Endothelial cell of umbilical vein (primary cell): ENCODE measurements at regions not wholly inside any gene's neighbourhood (a gene's known extent, or its start where the extent isn't known, plus 50 kb on each side); places are given as distances from the start of the nearest gene placed in this dataset.

Experiments
- CTCF ChIP-seq, 2 donors: IDR thresholded peaks; 1 replicate in 1 of 2; 2 replicates in 1 of 2; pipeline ENCODE4 v1.5.1; 2011; ENCODE audit warnings: low read length in 2 of 2, mild to moderate bottlenecking in 2 of 2, moderate library complexity in 2 of 2, control low read depth in 1 of 2, inconsistent platforms in 1 of 2, low read depth in 1 of 2; ENCODE audit not compliant: insufficient read depth in 1 of 2; ENCODE audit errors: extremely low read depth in 1 of 2
- EZH2 ChIP-seq: IDR thresholded peaks from 2 replicates; pipeline ENCODE4 v1.6.1; 2012; ENCODE audit warnings: borderline replicate concordance, low read depth, mild to moderate bottlenecking, moderate library complexity, low read length, inconsistent platforms; ENCODE audit not compliant: severe bottlenecking
- MAX ChIP-seq: IDR thresholded peaks from 2 replicates; pipeline ENCODE4 v1.6.1; 2011; ENCODE audit not compliant: insufficient read depth, insufficient read length
- POLR2A ChIP-seq: IDR thresholded peaks from 2 replicates; pipeline ENCODE4 v1.6.1; 2012; ENCODE audit warnings: low read depth, mild to moderate bottlenecking, control low read depth, low read length
- POLR2AphosphoS5 ChIP-seq: IDR thresholded peaks from 2 replicates; pipeline ENCODE4 v1.6.1; 2012; ENCODE audit warnings: low read depth, mild to moderate bottlenecking, control low read depth, low read length, moderate library complexity; ENCODE audit not compliant: insufficient read depth

GRCh38 chr4:10354746-10355145 is 102.5 kb downstream of the ZNF518B start:
- TF ChIP-seq CTCF (IDR thresholded peaks at IDR 0.05; ENCODE audit: extremely low read depth in 1 of 2, insufficient read depth in 1 of 2, low read depth in 1 of 2, low read length in 2 of 2) (no peak), POLR2AphosphoS5 (no peak), POLR2A (no peak), MAX (no peak), EZH2 (no peak)
